Large intestine (tissue), 3 donors: ENCODE measurements at regions not wholly inside any gene's neighbourhood (a gene's known extent, or its start where the extent isn't known, plus 50 kb on each side); places are given as distances from the start of the nearest gene placed in this dataset.

ENCODE experiments used
- DNase-seq, 2 donors: peaks; one replicate each; pipeline versions ENCODE4 v3.0.0 to v3.0.0-alpha.2; 2013
- H3K27ac ChIP-seq: one replicate; pipeline ENCODE4 v1.5.1; 2013; ENCODE audit warnings: low read length
- H3K27me3 ChIP-seq: 2 replicates; pipeline ENCODE4 v1.6.1; 2013; ENCODE audit warnings: low read length; ENCODE audit not compliant: control insufficient read depth, insufficient read depth
- H3K36me3 ChIP-seq: 2 replicates; pipeline ENCODE4 v1.6.1; 2013; ENCODE audit warnings: low read length; ENCODE audit not compliant: control insufficient read depth, insufficient read depth
- H3K4me1 ChIP-seq: one replicate; pipeline ENCODE4 v1.6.1; 2013; ENCODE audit warnings: low read length; ENCODE audit not compliant: control insufficient read depth, insufficient read depth
- H3K4me3 ChIP-seq: one replicate; pipeline ENCODE4 v1.5.1; 2013; ENCODE audit warnings: low read length
- H3K9me3 ChIP-seq: one replicate; pipeline ENCODE4 v1.6.1; 2013; ENCODE audit warnings: mild to moderate bottlenecking, low read depth, low read length, moderate library complexity; ENCODE audit not compliant: control insufficient read depth
- WGBS: methylation state at CpG from one replicate; pipeline ENCODE4 v1.1.5; 2013; ENCODE audit warnings: low lambda C conversion rate; ENCODE audit not compliant: insufficient coverage; 5-methylcytosine and 5-hydroxymethylcytosine counted together

GRCh38 chr12:132399092-132400010, 70.0 kb upstream of the GALNT9 start:
- WGBS: no CpG with 5 or more reads among the region's 43 CpGs
- H3K27ac ChIP-seq: no peak overlapping the region
- H3K9me3 ChIP-seq: peaks cover 17% of the 10 kb centered on the region
- no peak overlapping the region for H3K4me3 ChIP-seq
- H3K4me1 ChIP-seq: peaks cover 15% of the 10 kb centered on the region
- no peaks in the 10 kb centered on the region for H3K36me3 ChIP-seq
- H3K27me3 ChIP-seq: peaks cover 57% of the 10 kb centered on the region
- no peak for DNase-seq

GRCh38 chr12:132398386-132398991, 69.1 kb upstream of the GALNT9 start:
- Histone ChIP-seq H3K27ac (no peak overlapping the region), H3K4me1 (peaks cover 15% of the 10 kb centered on the region), H3K9me3 (peaks cover 17% of the 10 kb centered on the region), H3K36me3 (no peaks in the 10 kb centered on the region), H3K27me3 (peaks cover 56% of the 10 kb centered on the region), H3K4me3 (no peak overlapping the region)
- WGBS: no CpG with 5 or more reads among the region's 24 CpGs
- no peak for DNase-seq

GRCh38 chr12:132397934-132398385, 68.6 kb upstream of the GALNT9 start:
- Histone ChIP-seq H3K36me3 (no peaks in the 10 kb centered on the region), H3K27me3 (peaks cover 60% of the 10 kb centered on the region), H3K27ac (no peak overlapping the region), H3K9me3 (peaks cover 17% of the 10 kb centered on the region), H3K4me3 (no peak overlapping the region), H3K4me1 (peaks cover 15% of the 10 kb centered on the region)
- no CpG with 5 or more reads among the region's 14 CpGs for WGBS
- DNase-seq: no peak

- H3K27ac ChIP-seq: no peak overlapping the region
- peaks cover 63% of the 10 kb centered on the region for H3K27me3 ChIP-seq
- WGBS: no CpG with 5 or more reads among the region's 39 CpGs
- no peak for DNase-seq
- peaks cover 17% of the 10 kb centered on the region for H3K9me3 ChIP-seq
- H3K4me1 ChIP-seq: peaks cover 15% of the 10 kb centered on the region
- H3K4me3 ChIP-seq: no peak overlapping the region
- no peaks in the 10 kb centered on the region for H3K36me3 ChIP-seq
Measured at GRCh38 chr12:132397152-132397933, 68.0 kb upstream of the GALNT9 start.

- peaks cover 15% of the 10 kb centered on the region for H3K4me1 ChIP-seq
- H3K27me3 ChIP-seq: peaks cover 63% of the 10 kb centered on the region
- no peak overlapping the region for H3K4me3 ChIP-seq
- H3K9me3 ChIP-seq: peaks cover 17% of the 10 kb centered on the region
- H3K27ac ChIP-seq: no peak overlapping the region
- no CpG with 5 or more reads among the region's 16 CpGs for WGBS
- H3K36me3 ChIP-seq: no peaks in the 10 kb centered on the region
- DNase-seq: no peak
Measured at GRCh38 chr12:132396657-132397056, 67.3 kb upstream of the GALNT9 start.

- no peak overlapping the region for H3K4me3 ChIP-seq
- DNase-seq: no peak
- H3K27ac ChIP-seq: no peak overlapping the region
- H3K27me3 ChIP-seq: peaks cover 65% of the 10 kb centered on the region
- peaks cover 17% of the 10 kb centered on the region for H3K9me3 ChIP-seq
- no peaks in the 10 kb centered on the region for H3K36me3 ChIP-seq
- no CpG with 5 or more reads among the region's 24 CpGs for WGBS
- peaks cover 15% of the 10 kb centered on the region for H3K4me1 ChIP-seq
Measured at GRCh38 chr12:132395908-132396305, 66.5 kb upstream of the GALNT9 start.

- peaks cover 63% of the 10 kb centered on the region for H3K27me3 ChIP-seq
- peaks cover 13% of the 10 kb centered on the region for H3K4me1 ChIP-seq
- no peak for DNase-seq
- peaks cover 14% of the 10 kb centered on the region for H3K9me3 ChIP-seq
- no peak overlapping the region for H3K27ac ChIP-seq
- no CpG with 5 or more reads among the region's 28 CpGs for WGBS
- H3K36me3 ChIP-seq: no peaks in the 10 kb centered on the region
- no peak overlapping the region for H3K4me3 ChIP-seq
Measured at GRCh38 chr12:132395192-132395907, 66.0 kb upstream of the GALNT9 start.

- no peaks in the 10 kb centered on the region for H3K36me3 ChIP-seq
- no peak overlapping the region for H3K27ac ChIP-seq
- peaks cover 56% of the 10 kb centered on the region for H3K27me3 ChIP-seq
- DNase-seq: no peak
- peaks cover 10% of the 10 kb centered on the region for H3K9me3 ChIP-seq
- H3K4me1 ChIP-seq: peaks cover 12% of the 10 kb centered on the region
- no CpG with 5 or more reads among the region's 36 CpGs for WGBS
- no peak overlapping the region for H3K4me3 ChIP-seq
Measured at GRCh38 chr12:132393991-132394949, 64.9 kb upstream of the GALNT9 start.

GRCh38 chr12:132393245-132393795, 63.9 kb upstream of the GALNT9 start:
- H3K27me3 ChIP-seq: peaks cover 56% of the 10 kb centered on the region
- no peaks in the 10 kb centered on the region for H3K36me3 ChIP-seq
- H3K4me1 ChIP-seq: peaks cover 12% of the 10 kb centered on the region
- peaks cover 6% of the 10 kb centered on the region for H3K9me3 ChIP-seq
- no CpG with 5 or more reads among the region's 19 CpGs for WGBS
- no peak overlapping the region for H3K27ac ChIP-seq
- H3K4me3 ChIP-seq: no peak overlapping the region
- no peak for DNase-seq
